NCI-H128 (cell line): ENCODE measurements at regions not wholly inside any gene's neighbourhood (a gene's known extent, or its start where the extent isn't known, plus 50 kb on each side); places are given as distances from the start of the nearest gene placed in this dataset.

Source experiments
- DNase-seq: peaks from one replicate; lab custom pipeline; 2025; ENCODE audit not compliant: unreplicated experiment; lab: John Stamatoyannopoulos, UW

DNA sequence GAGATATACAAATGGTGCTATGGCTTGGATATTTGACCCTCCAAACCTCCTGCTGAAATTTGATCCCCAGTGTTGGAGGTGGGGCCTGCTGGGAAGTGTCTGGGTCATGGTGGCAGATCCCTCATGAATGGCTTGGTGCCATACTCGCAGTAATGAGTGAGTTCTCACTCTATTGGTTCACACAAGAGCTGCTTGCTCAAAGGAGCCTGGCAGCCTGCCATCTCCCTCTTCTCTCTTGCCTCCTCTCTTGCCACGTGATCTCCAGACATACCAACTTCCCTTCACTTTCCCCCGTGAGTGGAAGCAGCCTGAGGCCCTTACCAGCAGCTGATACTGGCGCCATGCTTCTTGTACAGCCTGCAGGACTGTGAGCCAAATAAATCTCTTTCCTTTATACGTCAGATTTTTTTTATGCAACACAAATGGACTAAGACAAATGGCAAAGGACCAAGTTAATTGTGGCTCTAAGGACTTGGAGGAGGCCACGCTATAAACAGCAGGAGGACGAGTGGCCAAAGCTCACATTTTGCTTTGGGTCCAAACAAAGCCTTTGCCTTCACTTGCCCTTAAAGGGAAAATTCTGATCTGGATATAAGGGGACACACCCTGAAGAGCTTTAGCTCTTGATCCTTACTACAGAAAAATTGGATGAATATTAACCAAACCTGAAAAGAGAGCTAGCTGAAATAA is 214.7 kb downstream of the SS18 start:
- DNase-seq: no peak

- no peak for DNase-seq
These were observed 216.6 kb downstream of the SS18 start for GRCh38 chr18:25873833-25874232.

GRCh38 chr18:25866331-25866730 is 224.1 kb downstream of the SS18 start:
- DNase-seq: no peak

DNA sequence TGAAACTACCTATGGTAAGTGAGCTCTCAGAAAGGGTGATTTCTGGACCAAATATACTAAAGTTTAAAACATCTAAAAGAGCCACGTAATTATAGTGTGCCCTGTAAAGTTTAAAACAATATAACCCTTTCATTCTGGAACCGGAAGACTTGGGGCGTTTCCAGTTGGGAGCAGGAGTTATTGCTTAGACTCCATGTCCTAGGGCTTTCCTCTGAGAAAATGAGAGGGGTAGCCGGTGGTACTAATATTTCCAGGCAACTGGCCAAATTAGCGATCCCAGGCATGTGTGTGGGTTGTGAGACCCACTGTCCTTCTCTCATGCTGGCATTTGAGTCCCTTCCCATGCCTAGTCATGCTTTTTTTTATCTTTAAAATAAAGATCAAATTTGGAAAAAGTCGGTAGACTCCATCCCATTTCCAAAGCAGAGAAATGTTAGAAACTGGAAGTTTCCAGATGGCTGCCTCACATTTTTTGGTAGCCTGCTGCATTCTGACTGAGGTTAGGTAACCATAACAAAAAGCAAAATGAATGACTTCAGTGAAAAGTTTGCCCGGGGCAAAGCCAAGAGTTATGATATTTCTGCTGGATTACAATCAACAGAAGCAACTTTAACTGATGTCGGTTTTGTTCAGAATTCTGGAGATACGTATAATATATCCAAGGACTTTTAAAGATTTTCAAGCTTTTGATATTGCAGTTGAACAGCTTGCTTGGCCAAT is 227.4 kb downstream of the SS18 start:
- no peak for DNase-seq

GRCh38 chr18:25853691-25854433 is 236.6 kb downstream of the SS18 start:
- no peak for DNase-seq

DNA sequence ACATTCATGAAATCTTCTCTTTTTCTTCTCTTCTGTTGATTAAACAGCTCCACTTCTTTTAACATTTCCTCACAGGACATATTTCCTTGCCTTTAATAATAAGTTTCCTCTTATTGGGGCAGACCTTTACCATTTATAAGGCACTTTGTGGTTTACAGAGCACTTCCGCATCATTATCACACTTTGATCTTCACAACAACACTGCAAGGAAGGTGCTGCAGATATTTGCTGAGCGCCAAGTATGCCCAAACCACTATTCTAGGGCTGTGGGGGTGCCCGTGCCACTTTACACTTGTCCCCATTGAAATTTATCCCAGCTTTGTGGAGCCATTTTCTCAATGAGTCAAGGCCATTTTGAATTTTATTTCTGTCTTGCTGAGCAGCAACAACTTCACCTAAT is 246.6 kb downstream of the SS18 start:
- no peak for DNase-seq

- DNase-seq: no peak
These were observed 247.7 kb downstream of the SS18 start for GRCh38 chr18:25842665-25843064.

DNA sequence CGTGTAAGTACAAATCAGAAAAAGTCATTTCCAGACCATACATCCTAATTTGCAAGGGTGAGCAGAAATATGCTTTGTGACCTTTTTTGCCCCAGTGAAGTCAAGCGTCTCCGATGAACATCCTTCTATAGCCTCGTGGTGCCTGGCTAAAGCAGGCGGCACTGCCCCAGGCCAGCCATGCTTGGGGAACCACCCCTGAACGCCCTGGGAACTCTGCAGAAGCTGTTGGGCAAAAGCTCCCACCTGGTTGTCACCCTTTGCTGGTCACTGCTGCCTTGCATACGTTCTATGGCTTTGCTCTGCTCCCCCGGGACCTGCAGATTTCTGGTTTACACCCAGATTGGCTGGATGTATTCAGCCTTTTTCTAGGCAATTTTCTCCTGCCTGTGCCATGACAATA is 256.4 kb downstream of the SS18 start:
- no peak for DNase-seq

DNA sequence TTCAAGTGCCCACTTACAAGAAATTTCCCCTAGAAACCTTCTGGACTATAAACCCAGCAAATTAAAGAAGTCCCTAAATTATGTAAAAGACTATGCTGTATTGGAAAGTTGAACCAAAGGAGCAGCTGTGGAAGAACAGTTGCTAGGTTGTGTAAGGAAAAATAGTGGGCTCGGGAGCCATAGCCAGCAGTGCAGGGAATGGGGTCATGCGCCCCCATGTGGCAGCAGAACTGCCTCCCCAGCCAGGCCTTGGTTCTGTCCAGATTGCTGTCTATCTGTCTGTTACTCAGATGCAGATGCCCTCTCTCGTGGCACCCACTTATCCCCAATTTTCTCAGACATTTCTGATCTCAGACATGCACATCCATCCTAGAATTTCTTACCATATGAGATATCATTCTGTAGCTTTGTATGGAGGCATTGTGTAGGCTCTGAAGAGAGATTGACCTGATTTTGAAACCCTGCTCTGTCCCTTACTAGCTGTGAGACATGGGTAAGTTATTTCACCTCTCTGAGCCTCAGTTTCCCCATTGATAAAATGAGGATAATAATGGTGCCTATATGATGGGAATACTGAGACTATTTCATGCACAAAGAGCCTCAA is 258.3 kb downstream of the SS18 start:
- DNase-seq: no peak

DNA sequence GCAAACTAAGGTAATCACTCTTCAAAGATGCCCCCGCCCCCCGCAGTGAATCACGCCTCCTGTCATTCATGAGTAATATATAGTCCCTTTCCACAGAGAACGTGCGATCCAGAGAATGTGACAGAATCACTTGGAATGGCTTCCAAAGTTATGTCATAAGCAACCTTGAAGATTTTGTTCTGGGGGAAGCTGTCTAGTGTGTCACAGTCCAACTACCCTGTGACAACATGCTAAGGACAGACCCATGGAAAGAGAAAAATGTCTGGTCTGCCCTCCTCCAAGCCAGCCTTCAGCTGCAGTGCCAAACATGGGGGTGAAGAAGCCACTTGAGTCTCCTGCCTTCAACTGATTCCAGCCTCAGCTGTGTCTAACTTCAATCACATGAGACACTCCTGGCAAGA is 259.1 kb downstream of the SS18 start:
- DNase-seq: no peak

- DNase-seq: no peak
These were observed 259.6 kb downstream of the SS18 start for GRCh38 chr18:25830787-25831186.

DNA sequence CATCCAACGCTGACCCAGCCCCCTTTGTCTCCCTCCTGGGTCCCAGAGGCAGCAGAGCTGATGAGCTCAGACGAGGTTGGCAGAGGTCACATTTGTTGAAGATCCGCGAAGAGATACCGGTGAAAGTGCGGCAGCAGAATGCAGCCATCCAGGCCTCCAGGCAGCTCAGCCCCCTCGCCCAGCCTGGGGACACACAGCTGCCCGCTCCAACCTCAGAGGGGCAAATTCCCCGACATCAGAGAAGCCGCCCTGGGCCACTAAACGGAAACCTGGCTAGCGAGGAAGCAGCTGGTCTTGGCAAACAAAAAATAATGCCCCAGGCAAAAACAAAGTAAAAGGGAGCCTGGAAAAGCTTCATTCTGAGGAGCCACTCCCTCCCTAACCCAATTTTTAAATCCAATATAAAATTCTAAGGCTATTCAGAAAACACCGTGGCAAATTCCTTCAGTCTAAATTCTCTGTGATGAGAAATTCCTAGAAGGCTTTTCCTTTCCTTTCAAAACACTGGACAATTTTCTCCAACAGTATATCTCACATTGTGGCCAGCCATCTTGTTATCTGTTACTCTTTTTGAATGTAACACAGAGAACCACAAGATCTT is 262.4 kb downstream of the SS18 start:
- no peak for DNase-seq

- no peak for DNase-seq
These were observed 263.2 kb downstream of the SS18 start for GRCh38 chr18:25827228-25827627.

- DNase-seq: no peak
These were observed 263.6 kb downstream of the SS18 start for GRCh38 chr18:25826823-25827222.

GRCh38 chr18:25825979-25826776 is 264.2 kb downstream of the SS18 start:
- no peak for DNase-seq

GRCh38 chr18:25825056-25825455 is 265.4 kb downstream of the SS18 start:
- no peak for DNase-seq

GRCh38 chr18:25819746-25820363 is 270.6 kb downstream of the SS18 start:
- DNase-seq: no peak

DNA sequence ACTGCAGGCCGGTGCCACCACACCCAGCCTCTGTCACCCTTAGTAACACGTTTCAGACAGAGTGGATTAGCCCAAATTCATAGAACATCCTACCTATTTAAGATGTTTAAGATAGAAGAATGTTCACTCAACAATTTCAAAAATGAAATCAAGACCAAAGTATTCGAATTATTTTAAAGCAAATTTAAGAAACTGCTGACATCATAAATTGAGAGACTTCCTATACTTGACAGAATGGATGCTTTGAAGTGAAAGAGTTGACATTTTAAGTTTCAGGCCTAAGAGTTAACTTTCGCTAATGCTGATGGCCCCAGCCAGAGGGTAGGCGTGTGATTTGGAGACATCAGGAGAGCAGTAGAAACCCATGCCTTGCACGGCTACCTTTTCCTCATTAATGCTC is 271.9 kb downstream of the SS18 start:
- no peak for DNase-seq

DNA sequence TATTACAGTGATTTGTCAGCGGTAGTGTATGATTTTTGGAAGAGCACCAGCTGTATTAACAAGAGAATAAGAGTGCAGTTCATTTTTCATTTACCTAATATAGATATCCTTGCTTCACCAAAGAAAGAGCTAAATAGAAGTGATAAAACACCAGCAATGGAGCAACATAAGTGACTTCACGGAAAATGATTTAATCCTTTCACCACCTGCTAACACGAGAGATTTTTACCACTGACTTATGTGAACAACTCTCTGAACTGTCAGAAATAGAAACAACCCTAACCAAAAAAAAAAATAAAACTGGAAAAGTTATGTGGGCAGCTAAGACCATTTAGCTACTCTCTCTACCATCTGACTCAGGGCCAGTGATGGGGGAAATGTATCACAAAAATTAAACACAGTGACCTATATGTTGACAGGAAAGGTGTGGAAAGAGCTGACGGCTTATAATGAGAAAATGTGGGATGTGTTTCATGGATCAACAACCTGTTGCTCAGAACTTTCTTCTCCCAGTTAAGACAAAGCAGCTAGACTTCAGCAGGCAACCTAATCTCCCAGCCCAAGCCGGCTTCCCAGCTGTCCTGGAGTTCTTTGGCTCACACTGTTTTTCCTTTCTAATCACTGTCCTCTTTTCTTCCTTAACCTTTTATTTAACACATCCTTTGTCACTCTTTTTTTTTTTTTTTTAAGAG is 272.7 kb downstream of the SS18 start:
- no peak for DNase-seq
